HG03558 (cell line): ENCODE measurements at regions not wholly inside any gene's neighbourhood (a gene's known extent, or its start where the extent isn't known, plus 50 kb on each side); places are given as distances from the start of the nearest gene placed in this dataset.
"Not testable (repeated sequence)": the region's sequence is repeated elsewhere in the genome, so short reads cannot be mapped to it uniquely, and the experiment has no call there.

ENCODE experiments used
- ATAC-seq: cut with Tn5 transposase; IDR thresholded peaks from one replicate; pipeline ENCODE4 v1.9.1; 2021; ENCODE audit warnings: moderate number of reproducible peaks; ENCODE audit not compliant: unreplicated experiment; ENCODE audit errors: extremely low read depth

DNA sequence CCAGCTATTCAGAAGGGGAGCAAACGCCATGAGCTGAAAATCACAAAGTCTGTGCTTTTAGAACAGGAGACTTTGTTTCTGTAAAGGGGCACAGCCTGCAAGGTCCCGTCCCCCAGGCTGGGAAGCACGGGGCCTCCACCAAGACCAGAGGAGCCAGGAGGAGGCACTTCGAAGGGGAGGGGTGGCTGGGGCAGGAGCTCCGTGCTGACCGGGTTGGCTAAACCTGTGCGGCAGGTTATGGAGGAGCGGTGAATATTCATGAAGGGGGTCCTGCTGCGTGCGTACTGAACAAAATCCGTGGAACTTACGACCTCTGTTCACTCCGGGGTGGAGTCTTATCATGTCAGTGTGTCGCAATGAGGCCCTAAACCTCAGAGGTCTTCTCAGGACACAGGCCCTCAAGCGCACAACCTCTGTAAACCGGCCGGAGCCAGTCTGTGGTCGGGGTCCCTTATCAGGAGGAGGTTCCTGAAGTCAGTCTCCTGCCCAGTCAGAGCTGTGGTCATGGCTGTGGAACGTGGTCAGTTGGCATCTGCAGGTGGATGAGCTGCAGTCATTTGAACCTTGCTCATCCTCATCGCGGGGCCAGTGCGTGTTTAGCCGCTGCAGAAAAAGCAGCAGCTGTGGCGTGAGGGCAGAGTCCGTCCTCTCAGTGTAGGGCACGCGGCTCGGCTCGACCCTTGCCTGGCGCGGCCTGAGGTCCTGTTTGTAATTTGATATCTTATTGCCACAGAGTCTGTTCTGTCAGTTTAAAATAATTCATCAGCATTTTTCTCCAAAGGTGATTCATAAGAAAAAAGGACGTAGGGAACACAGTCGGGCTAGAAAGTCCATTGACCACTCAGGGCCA is 5507.7 kb upstream of the TPTE start:
- not testable (repeated sequence) for ATAC-seq

DNA sequence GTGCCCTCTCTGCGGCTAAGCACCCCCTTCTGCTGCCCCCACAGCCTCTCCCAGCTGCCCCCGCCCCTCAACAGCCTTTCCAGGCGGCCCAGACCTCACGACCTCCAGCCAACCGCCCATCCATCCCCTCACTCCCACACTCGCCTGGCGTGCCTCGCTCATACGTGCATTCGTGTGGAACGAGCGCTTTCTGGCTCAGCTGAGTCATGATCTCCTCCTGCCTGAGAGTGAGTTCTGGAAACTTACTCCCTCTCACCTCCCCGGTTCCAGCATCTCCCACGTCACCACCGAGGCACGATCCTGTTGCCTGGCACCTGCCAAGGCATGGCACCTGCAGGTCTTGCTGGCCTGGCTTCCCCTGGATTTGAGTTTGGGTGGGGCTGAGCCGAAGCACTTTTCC is 5506.2 kb upstream of the TPTE start:
- not testable (repeated sequence) for ATAC-seq

DNA sequence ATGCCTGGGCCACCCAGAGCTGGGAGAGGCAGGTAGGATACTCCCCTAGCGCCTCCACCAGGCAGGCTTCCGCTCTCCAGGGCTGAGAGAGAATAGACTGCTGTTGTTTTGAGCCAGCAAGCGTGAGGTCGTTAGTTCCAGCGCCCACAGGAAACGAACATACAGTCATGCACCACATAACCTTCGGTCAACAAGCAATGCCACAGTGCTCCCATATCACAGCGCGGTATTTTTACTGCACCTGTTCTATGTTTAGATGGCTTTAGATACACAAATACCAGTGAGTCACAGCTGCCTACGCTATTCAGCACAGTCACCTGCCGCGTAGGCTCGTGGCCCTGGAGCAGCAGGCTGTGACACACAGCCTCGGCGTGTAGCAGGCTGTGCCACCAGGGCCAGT is 5502.3 kb upstream of the TPTE start:
- ATAC-seq, result not testable (repeated sequence)

DNA sequence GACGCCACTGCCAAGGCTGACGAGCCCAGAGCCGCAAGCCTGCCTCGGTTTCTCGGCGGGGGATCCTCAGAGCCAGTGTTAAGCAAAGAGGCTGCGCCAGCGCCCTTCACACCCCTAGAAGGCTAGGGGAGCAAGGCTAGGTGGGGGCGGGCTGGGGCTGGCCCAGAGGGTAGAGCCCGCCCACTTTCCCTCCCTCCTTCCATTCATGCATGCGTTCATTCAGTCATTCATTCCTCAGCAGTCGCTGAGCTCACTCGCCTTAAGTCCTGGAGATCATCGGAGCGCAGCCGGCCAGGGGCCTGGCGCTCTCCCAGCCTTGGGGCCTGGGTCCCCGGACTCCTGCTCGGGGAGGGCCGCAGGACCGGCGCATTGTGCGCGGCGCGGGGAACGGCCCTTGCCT is 5499.6 kb upstream of the TPTE start:
- ATAC-seq, result not testable (repeated sequence)

DNA sequence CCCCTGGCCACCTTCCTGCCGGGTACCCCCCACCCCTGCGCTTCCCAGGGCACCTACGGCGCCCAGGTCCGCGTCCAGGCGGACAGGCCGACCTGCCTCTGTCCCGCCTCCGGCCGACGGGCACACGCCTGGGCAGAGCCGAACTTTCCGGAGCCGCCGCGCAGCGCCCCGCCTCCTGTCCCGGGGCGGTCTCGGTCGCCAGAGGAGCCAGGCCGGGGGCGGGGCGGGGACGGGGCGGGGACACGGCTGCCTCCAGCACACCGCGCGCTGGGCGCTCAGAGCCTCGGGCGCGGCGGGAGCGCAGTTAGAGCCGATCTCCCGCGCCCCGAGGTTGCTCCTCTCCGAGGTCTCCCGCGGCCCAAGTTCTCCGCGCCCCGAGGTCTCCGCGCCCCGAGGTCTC is 5499.1 kb upstream of the TPTE start:
- ATAC-seq, result not testable (repeated sequence)

DNA sequence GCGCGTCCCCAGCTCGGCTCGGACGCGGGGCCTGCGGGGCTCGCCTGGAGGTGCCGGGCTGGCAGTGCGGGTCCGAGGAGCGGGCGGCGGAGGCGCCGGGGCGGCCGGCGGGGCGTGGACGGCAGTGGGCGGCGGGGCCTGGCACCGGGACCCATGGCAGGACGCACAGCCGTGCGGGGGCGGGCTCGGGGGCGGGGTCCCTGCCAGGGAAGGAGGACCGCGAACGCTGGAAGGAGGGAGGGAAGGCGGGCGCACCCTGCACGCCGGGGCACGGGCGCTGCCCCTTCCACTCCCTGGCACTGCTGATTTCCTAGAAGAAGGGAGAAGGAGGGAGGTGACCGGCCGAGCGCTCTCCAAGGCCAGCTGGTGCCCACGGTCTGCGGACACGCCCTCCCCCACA is 5498.6 kb upstream of the TPTE start:
- ATAC-seq, result not testable (repeated sequence)

DNA sequence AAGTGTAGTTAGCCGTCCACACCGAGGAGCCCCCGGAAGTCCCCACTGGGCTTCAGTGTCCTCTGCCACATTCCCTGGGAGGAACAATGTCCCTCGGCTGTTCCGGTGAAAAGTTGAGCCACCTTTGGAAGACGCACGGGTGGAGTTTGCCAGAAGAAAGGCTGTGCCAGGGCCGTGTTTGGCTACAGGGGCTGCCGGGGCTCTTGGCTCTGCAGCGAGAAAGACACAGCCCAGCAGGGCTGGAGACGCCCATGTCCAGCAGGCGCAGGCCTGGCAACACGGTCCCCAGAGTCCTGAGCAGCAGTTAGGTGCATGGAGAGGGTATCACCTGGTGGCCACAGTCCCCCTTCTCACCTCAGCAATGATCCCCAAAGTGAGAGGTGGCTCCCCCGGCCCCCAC is 5486.2 kb upstream of the TPTE start:
- ATAC-seq, result not testable (repeated sequence)

DNA sequence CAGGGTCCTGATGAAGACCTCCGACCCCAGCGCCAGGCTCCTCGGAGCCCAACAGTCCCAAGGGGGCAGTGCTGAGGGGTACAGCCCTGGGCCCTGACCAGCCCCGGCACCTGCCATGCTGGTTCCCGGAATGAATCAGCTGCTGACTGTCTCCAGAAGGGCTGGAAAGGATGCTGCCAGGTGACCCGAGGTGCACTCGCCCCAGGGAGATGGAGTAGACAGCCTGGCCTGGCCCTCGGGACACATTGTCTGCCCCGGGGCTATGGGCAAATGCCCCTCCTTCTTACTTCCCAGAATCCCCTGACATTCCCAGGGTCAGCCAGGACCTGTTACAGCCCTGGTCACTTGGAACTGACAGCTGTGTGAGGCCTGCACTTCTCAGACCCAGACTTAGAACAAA is 5485.8 kb upstream of the TPTE start:
- ATAC-seq, result not testable (repeated sequence)

DNA sequence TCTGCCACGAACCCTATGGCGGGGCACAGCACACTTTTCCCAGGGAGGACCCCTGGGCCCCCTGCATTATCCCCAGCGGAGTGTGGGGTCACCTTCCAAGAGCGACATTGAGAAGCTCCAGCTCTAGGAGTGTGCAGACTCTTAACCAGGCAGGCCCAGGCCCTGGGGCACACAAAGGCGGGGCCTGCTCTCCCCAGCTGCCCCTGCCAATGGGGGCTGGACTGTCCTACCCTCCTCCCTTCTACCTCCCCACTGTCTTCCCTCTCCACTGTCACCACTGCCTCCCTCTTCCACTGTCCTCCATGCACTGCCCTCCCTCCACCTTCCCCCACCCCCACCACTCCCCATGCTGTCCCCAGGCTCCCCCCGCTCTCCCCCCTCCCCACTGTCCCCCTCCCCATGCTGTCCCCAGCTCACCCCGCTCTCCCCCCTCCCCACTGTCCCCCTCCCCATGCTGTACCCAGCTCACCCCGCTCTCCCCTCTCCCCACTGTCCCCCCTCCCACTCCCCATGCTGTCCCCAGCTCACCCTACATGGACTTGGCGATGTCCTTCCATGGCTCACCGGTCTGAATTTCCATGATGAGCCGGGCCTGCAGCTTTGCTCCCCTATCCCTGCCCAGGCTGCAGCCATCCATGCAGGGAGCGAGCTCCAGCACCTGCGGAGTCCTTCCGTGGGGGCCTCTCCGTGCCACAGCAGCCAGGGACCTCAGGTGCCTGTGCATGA is 5483.6 kb upstream of the TPTE start:
- ATAC-seq, result not testable (repeated sequence)

DNA sequence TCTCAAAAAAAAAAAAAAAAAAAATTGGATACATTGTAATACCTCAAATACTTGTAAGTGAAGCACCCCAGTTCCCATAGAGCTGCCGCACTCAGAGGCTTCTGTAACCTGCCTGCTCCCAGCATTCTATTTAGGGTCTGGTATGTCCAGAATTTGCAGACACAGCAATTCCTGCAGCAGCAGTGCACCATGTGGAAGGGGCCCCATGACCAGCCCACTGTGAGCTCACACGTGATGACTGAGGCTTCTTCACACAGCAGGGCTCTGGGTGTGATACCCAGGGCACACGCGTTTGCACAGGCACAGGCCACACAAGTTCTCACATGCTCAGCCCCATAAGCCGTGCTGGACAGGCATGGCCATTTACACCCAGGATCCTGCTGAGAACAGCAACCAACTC is 5481.5 kb upstream of the TPTE start:
- ATAC-seq, result not testable (repeated sequence)

DNA sequence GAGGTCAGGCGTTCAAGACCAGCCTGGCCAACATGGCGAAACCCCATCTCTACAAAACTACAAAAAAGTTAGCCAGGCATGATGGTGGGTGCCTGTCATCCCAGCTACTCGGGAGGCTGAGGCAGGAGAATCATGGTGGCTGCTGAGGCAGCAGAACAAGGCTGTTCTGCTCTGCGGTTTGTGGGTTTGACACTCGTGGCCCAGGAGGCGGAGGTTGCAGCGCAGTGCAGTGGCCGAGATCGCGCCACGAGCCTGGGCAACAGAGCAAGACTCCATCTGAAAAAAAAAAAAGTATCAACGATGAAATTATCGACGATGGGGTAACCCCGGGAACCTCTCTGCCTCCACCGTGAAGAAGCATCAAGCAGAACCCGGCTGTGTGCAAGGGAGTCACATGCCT is 5478.8 kb upstream of the TPTE start:
- ATAC-seq, result not testable (repeated sequence)

DNA sequence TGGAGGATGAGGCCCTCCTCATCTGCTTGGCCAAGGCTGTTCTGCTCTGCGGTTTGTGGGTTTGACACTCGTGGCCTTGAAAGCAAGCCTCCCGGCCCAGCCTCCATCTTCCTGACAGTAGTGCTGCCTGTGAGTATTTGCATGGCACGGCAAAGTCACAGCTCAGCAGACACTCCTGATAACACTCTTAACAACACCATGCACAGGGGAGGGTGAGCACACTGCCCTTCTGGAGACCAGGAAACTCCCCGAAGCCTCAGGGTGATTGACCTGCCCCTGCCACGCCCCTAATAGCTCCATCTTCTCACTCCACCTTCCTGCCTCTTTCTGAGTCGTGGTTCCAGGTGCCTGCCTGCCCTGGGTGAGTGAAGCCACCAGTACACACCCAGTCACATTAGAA is 5476.6 kb upstream of the TPTE start:
- not testable (repeated sequence) for ATAC-seq

DNA sequence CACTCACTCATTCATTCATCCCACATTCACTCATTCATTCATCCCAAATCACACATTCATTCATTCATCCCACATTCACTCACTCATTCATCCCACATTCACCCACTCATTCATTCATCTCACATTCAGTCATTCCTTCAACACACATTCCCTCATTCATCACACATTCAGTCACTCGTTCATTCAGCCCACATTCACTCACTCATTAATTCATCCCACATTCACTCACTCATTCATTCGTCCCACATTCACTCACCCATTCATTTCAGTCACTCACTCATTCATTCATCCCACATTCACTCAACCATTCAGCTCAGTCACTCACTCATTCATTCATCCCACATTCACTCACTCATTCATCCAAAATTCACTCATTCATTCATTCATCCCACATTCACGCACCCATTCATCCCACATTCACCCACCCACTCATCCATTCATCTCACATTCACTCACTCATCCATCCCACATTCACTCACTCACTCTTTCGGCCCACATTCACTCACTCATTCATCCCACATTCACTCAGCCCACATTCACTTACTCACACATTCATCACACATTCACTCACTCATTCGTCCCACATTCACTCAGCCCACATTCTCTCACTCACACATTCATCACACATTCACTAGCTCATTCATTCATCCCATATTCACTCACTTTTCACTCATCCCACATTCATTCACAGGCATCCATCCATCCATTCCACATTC is 5469.9 kb upstream of the TPTE start:
- ATAC-seq, result not testable (repeated sequence)

DNA sequence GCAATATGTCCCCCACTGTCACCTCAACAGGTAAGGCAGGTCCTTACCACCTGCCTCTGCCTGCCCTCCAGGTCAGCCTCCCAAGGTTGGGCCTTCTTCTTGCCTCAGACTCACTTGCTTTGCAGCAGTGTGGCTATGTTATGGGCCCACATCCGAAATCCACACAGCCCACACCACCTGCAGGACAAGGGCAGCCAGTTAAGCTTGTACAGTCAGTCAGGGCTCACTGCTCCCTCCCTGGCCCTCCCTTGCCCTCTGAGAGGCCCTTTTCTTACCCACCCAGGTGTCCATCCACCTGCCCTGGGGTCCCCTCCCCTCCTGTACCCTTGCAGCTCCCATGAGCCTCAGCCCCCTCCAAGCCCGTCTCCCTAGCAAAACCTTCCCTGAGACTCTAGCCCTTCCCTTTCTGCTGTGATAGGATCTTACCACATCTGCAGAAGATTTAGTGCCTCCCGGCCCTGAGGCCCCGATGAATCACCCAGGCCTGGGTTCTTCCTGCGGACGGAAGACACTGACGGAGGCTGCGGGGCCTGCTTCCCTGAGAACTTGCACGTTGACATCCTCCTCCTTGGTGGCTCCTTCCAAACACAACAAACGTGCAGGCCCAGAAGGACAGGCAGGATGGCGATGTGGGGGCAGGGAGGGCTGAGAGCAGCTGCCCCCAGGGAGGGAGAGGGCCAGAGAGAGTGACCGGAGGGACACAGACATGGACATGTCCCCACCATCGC is 5466.2 kb upstream of the TPTE start:
- not testable (repeated sequence) for ATAC-seq

DNA sequence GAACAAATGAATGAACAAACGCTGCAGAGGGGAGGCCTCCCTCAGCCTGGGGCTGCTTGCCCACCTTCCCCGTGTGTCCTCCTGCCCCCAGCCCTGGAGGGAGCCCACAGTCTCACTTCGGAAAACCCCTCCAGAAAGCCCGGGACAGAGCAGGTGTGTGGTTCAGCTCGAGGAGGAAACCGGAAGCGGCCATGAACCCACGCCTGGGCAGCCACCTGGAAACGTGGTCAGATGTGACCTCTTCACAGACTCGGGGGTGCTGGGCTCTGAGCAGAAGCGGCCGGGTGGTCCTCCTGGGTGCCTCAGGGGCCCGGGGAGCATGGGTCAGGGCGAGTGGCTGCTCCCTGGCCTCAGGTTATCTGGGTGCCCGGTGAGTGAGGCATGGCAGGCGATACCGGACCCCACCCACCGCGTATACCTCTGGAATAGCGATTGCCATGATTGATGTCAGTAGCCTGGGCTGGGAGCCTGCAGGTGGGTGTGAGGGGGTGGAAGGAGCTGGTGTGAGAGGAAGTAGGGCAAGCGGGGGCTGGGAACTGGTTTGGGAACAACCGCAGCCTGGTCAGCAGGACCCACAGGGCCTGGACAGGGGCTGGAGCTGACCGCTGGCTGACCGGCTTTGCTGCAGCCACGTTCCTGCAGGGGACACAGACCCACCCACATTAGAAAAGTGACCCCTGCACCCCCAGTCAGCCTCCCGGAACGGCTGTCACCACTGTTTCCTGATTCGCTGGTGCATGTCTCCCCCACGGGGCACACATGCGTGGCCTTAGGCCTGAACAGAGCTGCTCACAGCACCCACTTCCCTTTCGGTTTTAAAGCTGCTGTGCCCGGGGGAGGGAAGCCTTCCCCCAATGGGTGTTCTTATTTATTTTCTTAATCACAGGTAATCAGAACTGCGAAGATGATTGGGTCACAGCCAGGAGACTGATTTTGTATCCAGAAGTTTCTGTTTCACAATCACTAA is 5465.1 kb upstream of the TPTE start:
- ATAC-seq, result not testable (repeated sequence)

DNA sequence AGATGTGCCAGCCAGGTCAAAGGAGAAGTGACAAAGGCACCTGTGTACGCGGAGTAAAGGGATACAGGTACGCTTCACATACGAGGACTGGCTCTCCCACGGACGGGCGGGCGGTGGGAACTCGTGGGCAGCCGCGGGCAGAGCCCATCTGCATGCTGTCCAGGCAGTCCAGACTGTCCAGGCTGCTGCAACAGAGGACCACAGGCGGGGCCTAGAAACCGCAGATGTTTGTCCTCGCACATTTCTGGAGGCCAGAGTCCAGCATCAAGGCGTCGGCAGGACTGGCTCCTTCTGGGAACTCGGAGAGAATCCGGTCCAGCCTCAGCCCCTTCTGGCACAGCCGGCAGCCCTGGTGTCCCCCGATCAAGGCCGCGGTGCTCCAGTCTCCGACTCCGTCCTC is 5464.3 kb upstream of the TPTE start:
- ATAC-seq, result not testable (repeated sequence)

DNA sequence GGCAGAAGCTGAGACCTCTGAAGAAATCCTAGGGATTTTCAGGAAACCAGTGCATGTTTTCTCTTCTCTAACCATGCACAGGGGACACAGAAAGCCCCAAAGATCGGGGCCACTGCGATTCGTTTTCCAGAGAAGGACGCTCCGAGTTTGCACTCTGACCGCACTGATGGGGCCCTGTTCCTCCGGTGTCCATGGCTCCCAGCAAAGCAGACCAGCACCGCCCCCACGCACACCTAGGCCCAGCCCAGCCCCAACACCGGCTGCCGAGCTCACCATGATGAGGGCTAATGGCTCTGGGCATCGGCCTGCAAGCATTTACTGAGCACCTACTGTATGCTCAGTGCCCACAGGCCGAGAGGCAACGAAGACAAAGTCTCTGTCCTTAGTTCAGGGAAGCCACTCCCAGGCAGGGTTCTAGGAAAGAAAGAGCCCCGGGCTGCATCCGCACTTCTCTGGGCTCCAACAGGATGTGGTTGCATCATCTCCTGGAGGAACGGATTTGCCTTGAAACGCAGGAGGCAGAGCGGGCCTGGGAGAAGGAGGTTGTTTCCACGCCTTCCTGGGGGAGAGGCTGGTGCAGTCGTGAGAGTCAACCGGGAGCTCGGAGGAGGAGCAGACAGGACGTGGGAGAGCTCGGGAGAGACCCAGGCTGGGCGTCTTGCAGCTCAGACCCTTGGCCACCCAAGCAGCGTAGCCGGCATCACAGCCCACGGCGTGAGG is 5460.9 kb upstream of the TPTE start:
- ATAC-seq, result not testable (repeated sequence)

DNA sequence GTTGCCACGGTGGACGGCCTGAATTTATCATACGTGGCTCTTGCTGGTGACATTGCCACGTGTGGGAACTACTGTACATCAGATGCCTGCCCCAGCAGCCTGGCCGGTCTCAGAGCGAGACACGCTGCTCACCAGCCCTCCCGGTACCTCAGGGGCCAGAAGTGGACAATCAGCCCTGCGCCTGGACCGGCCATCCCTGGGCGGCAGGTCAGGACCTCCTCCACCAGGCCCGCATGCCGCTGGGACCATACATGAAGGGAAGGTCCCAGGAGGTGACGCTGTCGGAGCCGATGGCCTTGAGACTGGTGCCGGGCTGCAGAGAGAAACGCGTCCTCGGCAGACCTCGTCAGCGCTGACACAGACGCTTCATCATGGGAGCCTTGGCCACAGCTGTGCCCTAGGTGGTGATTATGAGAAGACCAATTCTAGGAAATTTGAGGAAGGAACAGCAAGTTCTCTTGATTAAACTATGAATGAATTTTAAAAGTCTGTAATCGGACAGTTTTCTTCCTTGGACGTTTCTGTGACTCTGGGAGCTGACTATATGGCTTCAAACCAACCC is 5456.7 kb upstream of the TPTE start:
- ATAC-seq, result not testable (repeated sequence)
